HEK293 (cell line): ENCODE measurements at regions not wholly inside any gene's neighbourhood (a gene's known extent, or its start where the extent isn't known, plus 50 kb on each side); places are given as distances from the start of the nearest gene placed in this dataset.

Experiments used
- CTCF ChIA-PET: fragments of 350-600 bp; formaldehyde crosslinking; extraction: SDS; loops from one replicate; lab custom pipeline; 2021; ENCODE audit warnings: antibody characterized with exemption; lab: Yijun Ruan, JAX
- POLR2A ChIA-PET: fragments of 300-600 bp; formaldehyde crosslinking; extraction: SDS; loops from one replicate; lab custom pipeline; 2020; ENCODE audit warnings: antibody characterized with exemption, inconsistent platforms; lab: Yijun Ruan, JAX
- H3K27ac ChIP-seq: fragments of 200-500 bp; sonication (Bioruptor generic); 2 replicates; pipeline ENCODE4 v1.5.1; 2014; ENCODE audit warnings: low read depth, low read length, control low read depth, inconsistent platforms; ENCODE audit errors: extremely low read depth
- H3K36me3 ChIP-seq, 2 experiments: fragments of 200-500 bp in 1 of 2; sonication (Bioruptor generic) in 1 of 2; 1 replicate in 1 of 2; 2 replicates in 1 of 2; pipeline ENCODE4 v1.5.1; 2014 to 2017; ENCODE audit warnings: inconsistent platforms in 2 of 2, low read length in 2 of 2; ENCODE audit not compliant: control insufficient read depth in 2 of 2, insufficient read depth in 1 of 2
- H3K4me1 ChIP-seq: fragments of 200-500 bp; sonication (Bioruptor generic); 2 replicates; pipeline ENCODE4 v1.5.1; 2014; ENCODE audit warnings: mild to moderate bottlenecking, low read length, inconsistent platforms; ENCODE audit not compliant: control insufficient read depth, insufficient read depth
- H3K4me3 ChIP-seq: 2 replicates; pipeline ENCODE4 v1.5.1; 2011; ENCODE audit warnings: low read depth, mild to moderate bottlenecking, control low read depth, low read length, moderate library complexity
- H3K9me3 ChIP-seq: fragments of 200-500 bp; sonication (Bioruptor generic); 2 replicates; pipeline ENCODE4 v1.5.1; 2014; ENCODE audit warnings: low read depth, low read length, inconsistent platforms; ENCODE audit not compliant: control insufficient read depth, insufficient read depth
- AEBP2 ChIP-seq: fragments of 450-650 bp; formaldehyde crosslinking; IDR thresholded peaks from 2 replicates; pipeline ENCODE4 v1.5.1; 2016; ENCODE audit warnings: missing biosample characterization, missing genetic modification characterization, borderline replicate concordance
- GLI2 ChIP-seq: fragments of 450-650 bp; formaldehyde crosslinking; IDR thresholded peaks from 2 replicates; pipeline ENCODE4; 2017; ENCODE audit warnings: missing biosample characterization, missing genetic modification characterization, low read depth, borderline replicate concordance
- KLF9 ChIP-seq: fragments of 450-650 bp; formaldehyde crosslinking; IDR thresholded peaks from 2 replicates; pipeline ENCODE4 v1.5.1; 2016; ENCODE audit warnings: missing biosample characterization, missing genetic modification characterization, low read depth
- PATZ1 ChIP-seq: fragments of 450-650 bp; formaldehyde crosslinking; IDR thresholded peaks from 2 replicates; pipeline ENCODE4 v1.5.1; 2016; ENCODE audit warnings: missing biosample characterization, missing genetic modification characterization
- RBAK ChIP-seq: fragments of 450-650 bp; formaldehyde crosslinking; IDR thresholded peaks from 2 replicates; pipeline ENCODE4 v1.5.1; 2016; ENCODE audit warnings: missing biosample characterization, missing genetic modification characterization
- SCRT1 ChIP-seq: fragments of 450-650 bp; formaldehyde crosslinking; IDR thresholded peaks from 2 replicates; pipeline ENCODE4 v1.5.1; 2016; ENCODE audit warnings: missing biosample characterization, missing genetic modification characterization, borderline replicate concordance
- SP7 ChIP-seq: fragments of 450-650 bp; formaldehyde crosslinking; IDR thresholded peaks from 2 replicates; pipeline ENCODE4 v1.5.1; 2016; ENCODE audit warnings: missing biosample characterization, missing genetic modification characterization
- ZBTB26 ChIP-seq: fragments of 450-650 bp; formaldehyde crosslinking; optimal IDR thresholded peaks from 2 replicates; pipeline ENCODE3; 2016; ENCODE audit warnings: missing biosample characterization, mild to moderate bottlenecking, missing genetic modification characterization
- ZBTB8A ChIP-seq: fragments of 450-650 bp; formaldehyde crosslinking; IDR thresholded peaks from 2 replicates; pipeline ENCODE4 v1.5.1; 2016; ENCODE audit warnings: missing biosample characterization, missing genetic modification characterization
- ZNF138 ChIP-seq: fragments of 450-650 bp; formaldehyde crosslinking; IDR thresholded peaks from 2 replicates; pipeline ENCODE4 v1.5.1; 2016; ENCODE audit warnings: missing biosample characterization, missing genetic modification characterization, borderline replicate concordance
- ZNF157 ChIP-seq: fragments of 450-650 bp; formaldehyde crosslinking; IDR thresholded peaks from 2 replicates; pipeline ENCODE4 v1.5.1; 2016; ENCODE audit warnings: missing biosample characterization, missing genetic modification characterization
- ZNF248 ChIP-seq: fragments of 450-650 bp; formaldehyde crosslinking; IDR thresholded peaks from 2 replicates; pipeline ENCODE4 v1.5.1; 2017; ENCODE audit warnings: missing biosample characterization, missing genetic modification characterization
- ZNF266 ChIP-seq: fragments of 450-650 bp; formaldehyde crosslinking; IDR thresholded peaks from 2 replicates; pipeline ENCODE4 v1.5.1; 2016; ENCODE audit warnings: missing biosample characterization, missing genetic modification characterization, low read depth
- ZNF311 ChIP-seq: fragments of 450-650 bp; formaldehyde crosslinking; IDR thresholded peaks from 2 replicates; pipeline ENCODE4 v1.5.1; 2017; ENCODE audit warnings: missing biosample characterization, missing genetic modification characterization, borderline replicate concordance
- ZNF394 ChIP-seq: fragments of 450-650 bp; formaldehyde crosslinking; IDR thresholded peaks from 2 replicates; pipeline ENCODE4 v1.5.1; 2016; ENCODE audit warnings: missing biosample characterization, missing genetic modification characterization, mild to moderate bottlenecking, moderate library complexity, borderline replicate concordance
- ZNF416 ChIP-seq: fragments of 450-650 bp; formaldehyde crosslinking; IDR thresholded peaks from 2 replicates; pipeline ENCODE4 v1.5.1; 2016; ENCODE audit warnings: missing biosample characterization, missing genetic modification characterization
- ZNF549 ChIP-seq: fragments of 450-650 bp; IDR thresholded peaks from 2 replicates; pipeline ENCODE4 v1.5.1; 2018; ENCODE audit warnings: missing biosample characterization, missing genetic modification characterization, mild to moderate bottlenecking, inconsistent platforms, moderate library complexity
- ZNF626 ChIP-seq: fragments of 450-650 bp; sonication (Bioruptor Pico); formaldehyde crosslinking; IDR thresholded peaks from 2 replicates; pipeline ENCODE4 v1.5.1; 2018; ENCODE audit warnings: missing biosample characterization, missing genetic modification characterization, inconsistent platforms
- ZNF654 ChIP-seq: fragments of 450-650 bp; formaldehyde crosslinking; IDR thresholded peaks from 2 replicates; pipeline ENCODE4 v1.5.1; 2016; ENCODE audit warnings: low read depth, missing biosample characterization, missing genetic modification characterization
- ZNF777 ChIP-seq: fragments of 450-650 bp; formaldehyde crosslinking; IDR thresholded peaks from 2 replicates; pipeline ENCODE4 v1.5.1; 2017; ENCODE audit warnings: missing biosample characterization, missing genetic modification characterization, borderline replicate concordance
- ZNF791 ChIP-seq: fragments of 450-650 bp; formaldehyde crosslinking; IDR thresholded peaks from 2 replicates; pipeline ENCODE4 v1.5.1; 2016; ENCODE audit warnings: missing biosample characterization, missing genetic modification characterization
- TF ChIP-seq, protein P1 (sequence below): fragments of 450-650 bp; formaldehyde crosslinking; IDR thresholded peaks from 2 replicates; pipeline ENCODE4 v1.5.1; 2017; ENCODE audit warnings: missing biosample characterization, missing genetic modification characterization
- TF ChIP-seq, protein P2 (sequence below): fragments of 450-650 bp; formaldehyde crosslinking; IDR thresholded peaks from 2 replicates; pipeline ENCODE4 v1.5.1; 2016; ENCODE audit warnings: missing biosample characterization, missing genetic modification characterization
- TF ChIP-seq, protein P3 (sequence below): fragments of 450-650 bp; formaldehyde crosslinking; IDR thresholded peaks from 2 replicates; pipeline ENCODE4 v1.5.1; 2016; ENCODE audit warnings: missing biosample characterization, missing genetic modification characterization

- Histone ChIP-seq H3K36me3 (no peaks in the 10 kb centered on the region), H3K27ac (no peak overlapping the region), H3K4me3 (no peak overlapping the region), H3K4me1 (no peaks in the 10 kb centered on the region)
- CTCF ChIA-PET, result no interaction called here
- TF ChIP-seq AEBP2 (tag by site-specific recombination), result no peak
- no peak for TF ChIP-seq ZNF266 (tag by site-specific recombination)
- no peak for TF ChIP-seq SCRT1
- TF ChIP-seq SP7 (tag by site-specific recombination), result no peak
- no peak for TF ChIP-seq ZNF248 (tag by site-specific recombination)
- no peak for TF ChIP-seq GLI2
- no peak for TF ChIP-seq ZNF777
- no peak for TF ChIP-seq ZNF157 (tag by site-specific recombination)
- no peak for TF ChIP-seq ZNF791
- no peak for TF ChIP-seq ZNF654
- TF ChIP-seq, all 188 proteins: peak for 0
- POLR2A ChIA-PET, result no interaction called here
- no peaks in the 10 kb centered on the region for H3K9me3 ChIP-seq
These were observed 228.1 kb upstream of the C11orf87 start for GRCh38 chr11:109193880-109194279.

DNA sequence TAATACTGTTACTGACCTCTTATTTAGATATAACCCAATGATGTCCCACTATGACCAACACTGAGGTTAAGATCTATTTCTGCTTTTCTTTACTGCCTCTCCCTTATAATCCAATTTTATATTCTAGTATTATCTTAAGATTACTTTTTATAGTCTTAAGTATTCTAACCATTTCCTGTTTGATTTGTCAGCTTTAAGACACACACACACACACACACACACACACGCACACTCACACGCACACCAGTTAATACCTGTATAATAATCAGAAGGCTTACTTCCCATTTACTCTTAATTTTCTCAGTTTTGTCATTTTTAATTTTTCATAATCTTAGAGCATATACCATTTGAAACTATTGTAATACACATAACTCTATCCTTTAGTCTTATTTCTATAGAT is 226.0 kb upstream of the C11orf87 start:
- Histone ChIP-seq H3K4me1 (no peaks in the 10 kb centered on the region), H3K27ac (no peak overlapping the region), H3K36me3 (no peaks in the 10 kb centered on the region), H3K9me3 (no peaks in the 10 kb centered on the region), H3K4me3 (no peak overlapping the region)
- CTCF ChIA-PET, result no interaction called here
- POLR2A ChIA-PET, result no interaction called here
- TF ChIP-seq ZBTB26 (tag by site-specific recombination) (no peak), ZNF394 (no peak)

DNA sequence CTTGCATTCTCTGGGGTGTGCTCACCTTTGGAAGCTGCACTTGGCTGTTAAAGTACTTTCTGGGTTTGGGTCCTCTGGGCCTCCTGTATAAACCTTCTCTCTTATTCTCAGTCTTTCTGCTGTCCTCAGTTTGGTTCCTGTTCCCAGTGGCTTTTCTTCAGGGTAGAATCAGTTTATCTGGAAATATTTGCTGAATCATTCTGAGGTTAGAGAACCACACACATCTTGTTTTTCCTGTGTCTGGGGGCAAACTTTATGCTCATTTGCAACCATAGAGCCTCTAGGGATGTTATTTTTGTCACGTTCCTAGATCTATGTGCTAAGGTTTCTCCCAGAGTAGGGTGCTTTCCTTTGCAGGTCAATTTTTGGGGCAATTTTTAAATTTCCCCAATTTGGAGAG is 224.3 kb upstream of the C11orf87 start:
- Histone ChIP-seq H3K9me3 (no peaks in the 10 kb centered on the region), H3K4me1 (no peaks in the 10 kb centered on the region), H3K27ac (no peak overlapping the region), H3K4me3 (no peak overlapping the region), H3K36me3 (no peaks in the 10 kb centered on the region)
- ChIA-PET POLR2A (no interaction called here), CTCF (interaction anchor here (0.6 kb wide), 1 partner anchor 505 kb away, joined by 3 read pairs; no protein-coding TSS in a partner anchor)
- TF ChIP-seq, protein P1, sequence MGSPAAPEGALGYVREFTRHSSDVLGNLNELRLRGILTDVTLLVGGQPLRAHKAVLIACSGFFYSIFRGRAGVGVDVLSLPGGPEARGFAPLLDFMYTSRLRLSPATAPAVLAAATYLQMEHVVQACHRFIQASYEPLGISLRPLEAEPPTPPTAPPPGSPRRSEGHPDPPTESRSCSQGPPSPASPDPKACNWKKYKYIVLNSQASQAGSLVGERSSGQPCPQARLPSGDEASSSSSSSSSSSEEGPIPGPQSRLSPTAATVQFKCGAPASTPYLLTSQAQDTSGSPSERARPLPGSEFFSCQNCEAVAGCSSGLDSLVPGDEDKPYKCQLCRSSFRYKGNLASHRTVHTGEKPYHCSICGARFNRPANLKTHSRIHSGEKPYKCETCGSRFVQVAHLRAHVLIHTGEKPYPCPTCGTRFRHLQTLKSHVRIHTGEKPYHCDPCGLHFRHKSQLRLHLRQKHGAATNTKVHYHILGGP (tag by site-specific recombination), result no peak
- TF ChIP-seq ZNF311, result no peak
- no peak for TF ChIP-seq RBAK (tag by site-specific recombination)
- no peak for TF ChIP-seq PATZ1 (tag by site-specific recombination)
- TF ChIP-seq ZNF416 (tag by site-specific recombination), result no peak
- TF ChIP-seq KLF9, result no peak
- no peak for TF ChIP-seq ZBTB8A (tag by site-specific recombination)
- TF ChIP-seq, protein P2, sequence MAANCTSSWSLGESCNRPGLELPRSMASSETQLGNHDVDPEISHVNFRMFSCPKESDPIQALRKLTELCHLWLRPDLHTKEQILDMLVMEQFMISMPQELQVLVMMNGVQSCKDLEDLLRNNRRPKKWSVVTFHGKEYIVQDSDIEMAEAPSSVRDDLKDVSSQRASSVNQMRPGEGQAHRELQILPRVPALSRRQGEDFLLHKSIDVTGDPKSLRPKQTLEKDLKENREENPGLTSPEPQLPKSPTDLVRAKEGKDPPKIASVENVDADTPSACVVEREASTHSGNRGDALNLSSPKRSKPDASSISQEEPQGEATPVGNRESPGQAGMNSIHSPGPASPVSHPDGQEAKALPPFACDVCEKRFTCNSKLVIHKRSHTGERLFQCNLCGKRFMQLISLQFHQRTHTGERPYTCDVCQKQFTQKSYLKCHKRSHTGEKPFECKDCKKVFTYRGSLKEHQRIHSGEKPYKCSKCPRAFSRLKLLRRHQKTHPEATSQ (tag by site-specific recombination), result no peak
- TF ChIP-seq, protein P3, sequence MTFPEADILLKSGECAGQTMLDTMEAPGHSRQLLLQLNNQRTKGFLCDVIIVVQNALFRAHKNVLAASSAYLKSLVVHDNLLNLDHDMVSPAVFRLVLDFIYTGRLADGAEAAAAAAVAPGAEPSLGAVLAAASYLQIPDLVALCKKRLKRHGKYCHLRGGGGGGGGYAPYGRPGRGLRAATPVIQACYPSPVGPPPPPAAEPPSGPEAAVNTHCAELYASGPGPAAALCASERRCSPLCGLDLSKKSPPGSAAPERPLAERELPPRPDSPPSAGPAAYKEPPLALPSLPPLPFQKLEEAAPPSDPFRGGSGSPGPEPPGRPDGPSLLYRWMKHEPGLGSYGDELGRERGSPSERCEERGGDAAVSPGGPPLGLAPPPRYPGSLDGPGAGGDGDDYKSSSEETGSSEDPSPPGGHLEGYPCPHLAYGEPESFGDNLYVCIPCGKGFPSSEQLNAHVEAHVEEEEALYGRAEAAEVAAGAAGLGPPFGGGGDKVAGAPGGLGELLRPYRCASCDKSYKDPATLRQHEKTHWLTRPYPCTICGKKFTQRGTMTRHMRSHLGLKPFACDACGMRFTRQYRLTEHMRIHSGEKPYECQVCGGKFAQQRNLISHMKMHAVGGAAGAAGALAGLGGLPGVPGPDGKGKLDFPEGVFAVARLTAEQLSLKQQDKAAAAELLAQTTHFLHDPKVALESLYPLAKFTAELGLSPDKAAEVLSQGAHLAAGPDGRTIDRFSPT (tag by site-specific recombination), result no peak
- no peak for TF ChIP-seq ZNF626 (tag by site-specific recombination)
- TF ChIP-seq ZNF777, result no peak
- no peak for TF ChIP-seq ZNF138
- no peak for TF ChIP-seq ZNF549 (tag by site-specific recombination)
